BE2C (cell line): ENCODE measurements at regions not wholly inside any gene's neighbourhood (a gene's known extent, or its start where the extent isn't known, plus 50 kb on each side); places are given as distances from the start of the nearest gene placed in this dataset.

Experiments used
- DNase-seq: peaks from one replicate; pipeline ENCODE4 v3.0.0-alpha.2; 2020
- H3K27me3 ChIP-seq: fragments of 250-450 bp; sonication (Bioruptor Pico); 2 replicates; pipeline ENCODE4 v1.5.1; 2020; ENCODE audit warnings: mild to moderate bottlenecking
- H3K36me3 ChIP-seq: fragments of 250-450 bp; sonication (Bioruptor Pico); 2 replicates; pipeline ENCODE4 v1.5.1; 2020; ENCODE audit warnings: mild to moderate bottlenecking
- H3K4me1 ChIP-seq: fragments of 250-450 bp; sonication (Bioruptor Pico); 2 replicates; pipeline ENCODE4 v1.5.1; 2020
- H3K4me3 ChIP-seq: 2 replicates; pipeline ENCODE4 v1.5.1; 2011; ENCODE audit warnings: low read depth, low read length
- H3K9me3 ChIP-seq: fragments of 250-450 bp; sonication (Bioruptor Pico); 2 replicates; pipeline ENCODE4 v1.5.1; 2020
- CTCF ChIP-seq: IDR thresholded peaks from 2 replicates; pipeline ENCODE4 v1.5.1; 2012; ENCODE audit warnings: mild to moderate bottlenecking, low read depth, low read length

- no peak for DNase-seq
- no peak overlapping the region for H3K4me3 ChIP-seq
- H3K27me3 ChIP-seq = no peaks in the 10 kb centered on the region
- no peaks in the 10 kb centered on the region for H3K36me3 ChIP-seq
- TF ChIP-seq CTCF = no peak
- H3K4me1 ChIP-seq = no peaks in the 10 kb centered on the region
- no peaks in the 10 kb centered on the region for H3K9me3 ChIP-seq
These were observed 131.0 kb upstream of the C1GALT1 start for GRCh38 chr7:7051206-7051877.

DNA sequence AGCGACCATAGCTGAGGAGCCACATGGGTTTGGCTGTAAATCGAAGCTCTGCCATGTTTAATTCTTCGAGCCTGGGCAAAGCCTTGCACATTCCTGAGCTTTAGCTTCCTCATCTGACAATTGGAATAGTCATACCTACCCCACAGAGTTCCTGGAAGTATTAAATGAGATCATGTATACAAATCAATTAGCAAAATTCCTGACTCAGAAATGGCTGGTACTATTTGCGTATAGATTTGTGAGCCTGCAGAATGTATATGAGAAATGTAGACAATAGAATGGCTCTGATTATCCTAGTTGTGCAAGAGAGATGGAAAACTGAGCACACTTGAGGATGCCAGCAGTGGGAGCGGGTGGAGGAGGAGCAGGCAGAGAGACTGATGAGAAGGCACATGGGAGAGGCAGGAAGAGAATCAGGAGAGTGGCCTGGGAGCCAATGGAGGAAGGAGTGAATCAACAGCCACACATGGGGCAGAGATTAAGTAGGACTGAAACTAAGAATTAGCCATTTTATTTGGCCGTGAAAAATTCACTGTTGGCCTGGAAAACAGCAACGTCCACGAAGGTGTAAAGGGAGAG is 128.0 kb upstream of the C1GALT1 start:
- DNase-seq = no peak
- H3K9me3 ChIP-seq = no peaks in the 10 kb centered on the region
- TF ChIP-seq CTCF = no peak
- H3K4me1 ChIP-seq = no peaks in the 10 kb centered on the region
- H3K36me3 ChIP-seq = no peaks in the 10 kb centered on the region
- H3K27me3 ChIP-seq = no peaks in the 10 kb centered on the region
- no peak overlapping the region for H3K4me3 ChIP-seq

DNA sequence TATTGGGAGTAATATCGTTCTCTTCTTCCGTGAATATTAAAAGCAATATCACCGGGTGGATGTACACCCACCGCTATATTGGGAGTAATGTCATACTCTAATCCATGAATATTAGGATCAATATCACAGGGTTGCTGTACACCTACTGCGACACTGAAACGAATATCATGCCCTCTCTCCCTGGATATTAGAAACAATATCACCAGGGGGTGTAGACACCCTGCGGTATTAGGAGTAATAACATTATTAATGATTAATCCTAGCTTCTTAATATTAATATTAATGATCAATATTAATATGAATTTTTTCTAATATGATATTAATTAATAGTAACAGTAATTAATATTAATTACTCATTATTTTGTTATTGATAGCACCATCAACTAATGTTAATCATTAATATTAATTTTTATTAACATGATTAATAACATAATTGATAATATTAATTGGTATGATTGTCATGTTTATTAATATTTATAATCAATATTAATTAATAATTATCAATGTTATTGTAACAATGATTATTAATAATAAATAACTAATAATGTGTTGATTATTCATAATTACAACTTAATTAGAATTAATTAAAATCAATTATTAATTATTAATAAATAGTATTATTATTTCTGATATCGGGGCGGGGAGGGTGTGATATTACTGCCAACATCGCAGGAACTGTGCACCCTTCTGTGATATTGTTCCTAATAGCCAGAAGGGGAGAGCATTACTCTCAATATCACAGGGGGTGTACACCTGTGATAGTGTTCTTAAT is 121.3 kb upstream of the C1GALT1 start:
- DNase-seq = no peak
- TF ChIP-seq CTCF = no peak
- Histone ChIP-seq H3K27me3 (no peaks in the 10 kb centered on the region), H3K4me1 (no peaks in the 10 kb centered on the region), H3K36me3 (no peaks in the 10 kb centered on the region), H3K9me3 (no peaks in the 10 kb centered on the region), H3K4me3 (no peak overlapping the region)

GRCh38 chr7:7077945-7078344 is 104.4 kb upstream of the C1GALT1 start:
- H3K4me1 ChIP-seq = no peaks in the 10 kb centered on the region
- TF ChIP-seq CTCF = no peak
- H3K27me3 ChIP-seq = no peaks in the 10 kb centered on the region
- H3K9me3 ChIP-seq = no peaks in the 10 kb centered on the region
- H3K36me3 ChIP-seq = no peaks in the 10 kb centered on the region
- no peak overlapping the region for H3K4me3 ChIP-seq
- no peak for DNase-seq

GRCh38 chr7:7080802-7081201 is 101.5 kb upstream of the C1GALT1 start:
- H3K36me3 ChIP-seq = no peaks in the 10 kb centered on the region
- no peaks in the 10 kb centered on the region for H3K4me1 ChIP-seq
- no peak for DNase-seq
- no peaks in the 10 kb centered on the region for H3K27me3 ChIP-seq
- no peak for TF ChIP-seq CTCF
- no peaks in the 10 kb centered on the region for H3K9me3 ChIP-seq
- no peak overlapping the region for H3K4me3 ChIP-seq

- no peak for DNase-seq
- Histone ChIP-seq H3K9me3 (no peaks in the 10 kb centered on the region), H3K36me3 (no peaks in the 10 kb centered on the region), H3K4me1 (no peaks in the 10 kb centered on the region), H3K4me3 (no peak overlapping the region), H3K27me3 (peaks cover 19% of the 10 kb centered on the region)
- TF ChIP-seq CTCF = no peak
These were observed 91.9 kb upstream of the C1GALT1 start for GRCh38 chr7:7090460-7090859.
